ENCODE measurements at regions not wholly inside any gene's neighbourhood (a gene's known extent, or its start where the extent isn't known, plus 50 kb on each side); places are given as distances from the start of the nearest gene placed in this dataset.

- H3K4me3 ChIP-seq (ENCODE audit: low read depth, low read length): no peak overlapping the region
- no peak for TF ChIP-seq CTCF (IDR thresholded peaks at IDR 0.05; ENCODE audit: low read depth, low read length, missing control alignments)
- DNase-seq (ENCODE audit: low read depth): no peak
Measured at GRCh38 chr22:27137871-27138337, 480.5 kb downstream of the MIAT start.

GRCh38 chr22:27138471-27138870 is 481.1 kb downstream of the MIAT start:
- no peak overlapping the region for H3K4me3 ChIP-seq (ENCODE audit: low read depth, low read length)
- no peak for DNase-seq (ENCODE audit: low read depth)
- TF ChIP-seq CTCF (IDR thresholded peaks at IDR 0.05; ENCODE audit: low read depth, low read length, missing control alignments): no peak

GRCh38 chr22:27139935-27140511 is 482.6 kb downstream of the MIAT start:
- no peak for DNase-seq (ENCODE audit: low read depth)
- H3K4me3 ChIP-seq (ENCODE audit: low read depth, low read length): no peak overlapping the region
- TF ChIP-seq CTCF (IDR thresholded peaks at IDR 0.05; ENCODE audit: low read depth, low read length, missing control alignments): no peak

GRCh38 chr22:27142286-27142685 is 484.9 kb downstream of the MIAT start:
- DNase-seq (ENCODE audit: low read depth): no peak
- H3K4me3 ChIP-seq (ENCODE audit: low read depth, low read length): no peak overlapping the region
- TF ChIP-seq CTCF (IDR thresholded peaks at IDR 0.05; ENCODE audit: low read depth, low read length, missing control alignments): no peak

GRCh38 chr22:27144321-27144720 is 486.9 kb downstream of the MIAT start:
- no peak for TF ChIP-seq CTCF (IDR thresholded peaks at IDR 0.05; ENCODE audit: low read depth, low read length, missing control alignments)
- no peak overlapping the region for H3K4me3 ChIP-seq (ENCODE audit: low read depth, low read length)

GRCh38 chr22:27146866-27147633 is 489.7 kb downstream of the MIAT start:
- DNase-seq (ENCODE audit: low read depth): no peak
- no peak overlapping the region for H3K4me3 ChIP-seq (ENCODE audit: low read depth, low read length)
- no peak for TF ChIP-seq CTCF (IDR thresholded peaks at IDR 0.05; ENCODE audit: low read depth, low read length, missing control alignments)

More at GRCh38 chr22:27144321-27144720, 486.9 kb downstream of the MIAT start:
- no peak for DNase-seq (ENCODE audit: low read depth)
